GM19455 (cell line): ENCODE measurements at regions not wholly inside any gene's neighbourhood (a gene's known extent, or its start where the extent isn't known, plus 50 kb on each side); places are given as distances from the start of the nearest gene placed in this dataset.

Source experiments
- ATAC-seq: cut with Tn5 transposase; IDR thresholded peaks from one replicate; pipeline ENCODE4 v1.9.1; 2021; ENCODE audit not compliant: unreplicated experiment

DNA sequence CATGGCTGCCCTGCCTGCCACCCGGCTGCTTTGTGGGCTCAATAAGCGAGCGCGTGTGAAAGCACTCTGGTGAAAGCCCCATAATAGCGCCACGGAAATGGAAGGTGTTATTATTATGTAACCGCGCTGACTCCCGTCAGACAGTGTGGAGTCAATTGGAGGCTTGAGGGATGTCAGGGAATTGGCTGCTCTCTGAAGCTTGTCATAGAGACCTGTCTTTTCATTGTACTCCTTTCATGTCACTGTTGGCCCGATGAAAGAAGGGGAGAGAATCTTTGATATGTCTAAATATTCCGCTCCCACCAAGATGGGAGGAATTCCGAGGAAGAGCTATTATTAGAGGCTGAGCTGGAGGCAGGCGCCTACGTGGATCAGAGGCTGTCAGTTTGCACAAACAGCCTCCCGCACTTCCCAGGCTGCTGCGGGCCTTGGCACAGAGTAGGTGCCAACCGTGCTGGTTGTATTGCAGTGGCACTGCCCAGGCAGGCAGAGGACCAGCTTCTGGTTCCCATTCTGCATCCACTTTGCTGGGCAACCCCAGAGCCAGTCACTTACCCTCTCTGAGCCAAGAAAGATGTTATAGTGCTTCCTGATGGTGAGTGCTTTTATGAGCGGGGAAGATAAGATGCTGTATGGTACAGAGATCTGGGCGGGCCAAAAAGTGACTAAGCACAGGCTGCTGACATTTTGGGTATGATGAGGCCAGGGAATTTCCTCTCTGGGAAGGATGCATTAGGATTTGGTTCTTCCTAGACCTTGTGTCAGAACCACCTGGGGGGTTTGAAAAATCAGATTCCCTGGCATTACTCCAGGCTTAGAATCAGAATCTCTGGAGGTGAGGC, 151.4 kb downstream of the RPS24 start:
- ATAC-seq = no peak

DNA sequence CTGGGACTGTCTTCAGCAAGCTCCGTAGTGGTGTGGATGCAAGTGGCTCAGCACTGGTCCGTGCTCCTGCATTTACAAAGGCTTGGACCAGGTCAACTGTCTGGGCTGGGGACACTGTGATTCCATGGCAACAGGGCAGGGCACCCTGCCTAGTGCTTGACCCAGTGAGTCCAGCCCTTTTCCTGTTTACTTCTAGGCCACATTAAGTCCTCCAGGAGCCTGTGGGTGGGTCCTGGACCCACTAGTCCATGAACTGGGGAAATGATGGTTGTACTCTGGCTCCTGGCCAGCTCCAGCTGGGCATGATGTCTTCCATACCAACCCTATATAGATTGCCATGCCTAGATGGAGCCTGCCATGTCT, 152.0 kb downstream of the RPS24 start:
- no peak for ATAC-seq

DNA sequence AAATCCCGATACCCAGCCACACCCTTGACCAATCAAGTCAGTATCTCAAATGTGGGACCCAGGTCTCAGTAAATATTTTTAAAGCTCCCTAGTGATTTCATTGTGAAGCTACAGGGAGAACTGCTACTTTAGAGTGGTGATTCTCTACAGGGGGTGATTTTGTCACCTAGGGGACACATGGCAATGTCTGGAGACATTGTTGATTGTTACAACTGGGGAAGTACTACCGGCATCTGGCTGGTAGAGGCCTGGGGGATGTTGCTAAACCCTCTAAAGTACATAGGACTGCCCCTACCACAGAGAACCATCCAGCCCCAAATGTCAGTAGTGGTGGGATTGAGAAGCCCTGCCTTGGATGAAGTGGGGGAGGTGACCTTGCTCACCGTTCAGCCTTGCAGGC, 152.9 kb downstream of the RPS24 start:
- ATAC-seq = no peak

DNA sequence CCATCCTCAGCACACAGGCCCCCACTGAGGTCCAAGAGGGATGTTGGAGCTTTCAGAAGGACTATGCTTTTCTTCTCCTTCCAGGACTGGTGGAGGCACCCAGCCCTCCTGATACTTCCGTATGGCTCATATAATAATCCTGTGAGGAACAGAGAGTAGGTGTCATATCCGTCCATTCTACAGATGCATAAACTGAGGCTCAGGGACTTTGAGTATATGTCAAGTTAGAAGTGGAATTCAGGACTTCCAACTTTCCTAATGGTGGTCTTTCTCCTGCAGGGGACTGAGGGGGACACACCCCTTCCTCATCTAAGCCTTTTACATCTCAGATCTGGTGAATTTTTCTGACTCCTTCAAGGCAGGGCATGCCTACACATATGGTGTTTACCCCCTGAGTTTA, 153.7 kb downstream of the RPS24 start:
- ATAC-seq = no peak

DNA sequence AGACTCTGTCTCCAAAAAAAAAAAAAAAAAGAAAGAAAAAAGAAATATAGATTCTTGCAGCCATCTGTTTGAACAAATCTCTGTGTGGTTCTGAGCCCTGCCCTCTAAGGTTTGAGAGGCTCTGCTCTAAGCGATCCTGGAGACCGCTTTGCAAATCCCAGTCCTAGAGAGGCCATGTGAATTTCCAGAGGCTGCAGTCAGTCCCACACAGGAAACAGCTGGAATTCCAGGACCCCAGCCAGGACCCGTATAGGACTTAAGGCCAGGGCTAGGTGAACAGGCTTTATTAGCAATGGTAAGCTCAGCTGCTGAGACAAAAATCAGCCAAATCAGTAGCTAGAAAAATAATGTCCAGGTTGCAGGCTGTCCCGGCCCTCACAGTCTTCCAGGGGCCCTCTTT, 154.8 kb downstream of the RPS24 start:
- no peak for ATAC-seq

DNA sequence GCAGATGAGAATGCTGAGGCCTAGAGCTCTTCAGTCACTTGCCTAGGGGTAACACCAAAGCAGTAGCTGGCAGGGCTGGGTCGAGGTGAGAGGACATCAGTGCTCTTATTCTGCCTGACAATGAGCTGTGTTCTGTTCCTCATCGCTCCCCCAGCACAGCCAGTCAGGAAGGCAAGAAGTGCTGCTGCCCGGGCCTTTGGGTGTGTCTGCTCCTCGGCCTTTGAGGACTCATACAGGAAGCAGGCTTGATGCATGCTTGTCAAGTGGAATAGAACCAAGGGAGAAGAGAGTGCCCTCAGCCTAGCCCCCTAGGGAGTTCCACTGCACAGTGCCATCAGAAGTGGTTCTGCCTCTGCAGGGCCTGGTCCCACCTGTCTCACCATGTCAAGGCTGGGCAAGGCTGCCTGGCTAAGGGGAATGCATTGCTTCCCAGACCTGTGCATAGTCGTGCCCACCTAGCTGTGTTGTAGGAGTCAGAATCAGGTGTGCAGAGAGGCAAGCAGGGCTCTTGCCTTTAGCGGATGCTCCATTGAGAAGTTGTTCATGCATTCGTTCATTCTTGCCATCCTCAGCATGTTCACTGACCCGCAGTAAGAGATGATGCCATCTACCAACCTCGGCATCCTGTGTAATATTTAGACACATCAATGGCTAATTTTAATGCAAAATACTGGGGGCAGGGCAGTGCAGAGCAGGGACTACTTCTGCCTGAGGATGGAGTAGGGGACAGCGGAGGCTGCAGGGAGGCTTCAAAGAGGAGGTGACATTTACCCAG, 156.6 kb downstream of the RPS24 start:
- ATAC-seq = no peak

DNA sequence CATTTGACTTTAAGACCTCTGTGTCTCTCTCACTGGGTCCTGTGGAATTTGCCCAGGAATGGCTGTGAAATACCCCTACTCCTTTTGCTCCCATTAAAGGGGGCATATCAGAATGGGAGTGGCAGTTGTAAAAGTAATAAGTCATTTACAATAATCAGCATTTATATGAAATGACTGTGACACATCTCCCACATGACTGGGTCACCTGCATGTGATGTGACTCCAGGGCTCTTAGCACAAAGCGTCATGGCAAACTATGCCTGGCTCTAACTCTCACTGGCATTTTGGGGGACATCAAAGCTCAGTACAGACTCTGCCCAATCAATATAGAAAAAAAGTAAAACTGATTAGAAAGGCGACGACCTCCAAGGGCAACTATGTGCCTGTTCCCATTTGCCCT, 157.6 kb downstream of the RPS24 start:
- ATAC-seq = no peak

DNA sequence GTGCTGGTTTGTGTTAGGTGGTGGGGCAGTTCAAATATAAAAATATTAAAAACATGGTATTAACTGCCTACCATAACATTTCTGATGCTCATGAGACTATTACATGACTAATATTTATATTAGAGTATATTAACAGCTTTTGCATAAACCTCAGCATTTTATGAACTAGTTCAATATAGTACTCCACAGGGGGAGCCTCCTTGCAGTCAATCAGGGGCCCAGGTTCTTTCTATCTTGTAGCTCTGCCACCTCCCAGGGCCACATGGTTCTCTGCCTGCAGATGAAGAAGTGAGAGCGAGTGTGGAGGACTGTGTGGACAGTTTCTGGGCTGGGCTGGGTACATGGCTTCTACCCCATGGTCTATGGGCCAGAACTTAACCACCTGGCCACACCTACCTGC, 159.5 kb downstream of the RPS24 start:
- ATAC-seq = no peak

DNA sequence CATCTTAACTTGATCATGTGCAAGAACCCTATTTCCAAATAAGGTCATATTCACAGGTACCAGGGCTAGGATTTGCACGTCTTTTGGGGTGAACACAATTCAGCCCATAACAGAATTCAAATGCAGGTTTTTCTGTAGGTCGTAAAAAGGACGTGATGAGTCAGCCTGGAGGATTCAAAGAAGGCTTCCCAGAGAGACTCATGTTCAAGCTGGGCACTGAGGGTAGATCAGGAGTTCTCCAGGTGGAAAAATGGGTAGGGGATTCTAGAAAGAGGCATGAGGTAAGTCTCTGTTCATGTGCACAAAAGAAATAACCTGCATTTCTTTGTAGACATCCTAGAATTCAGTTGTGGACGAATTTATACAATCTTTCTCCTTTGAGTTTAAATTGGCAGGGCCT, 160.4 kb downstream of the RPS24 start:
- ATAC-seq = no peak

DNA sequence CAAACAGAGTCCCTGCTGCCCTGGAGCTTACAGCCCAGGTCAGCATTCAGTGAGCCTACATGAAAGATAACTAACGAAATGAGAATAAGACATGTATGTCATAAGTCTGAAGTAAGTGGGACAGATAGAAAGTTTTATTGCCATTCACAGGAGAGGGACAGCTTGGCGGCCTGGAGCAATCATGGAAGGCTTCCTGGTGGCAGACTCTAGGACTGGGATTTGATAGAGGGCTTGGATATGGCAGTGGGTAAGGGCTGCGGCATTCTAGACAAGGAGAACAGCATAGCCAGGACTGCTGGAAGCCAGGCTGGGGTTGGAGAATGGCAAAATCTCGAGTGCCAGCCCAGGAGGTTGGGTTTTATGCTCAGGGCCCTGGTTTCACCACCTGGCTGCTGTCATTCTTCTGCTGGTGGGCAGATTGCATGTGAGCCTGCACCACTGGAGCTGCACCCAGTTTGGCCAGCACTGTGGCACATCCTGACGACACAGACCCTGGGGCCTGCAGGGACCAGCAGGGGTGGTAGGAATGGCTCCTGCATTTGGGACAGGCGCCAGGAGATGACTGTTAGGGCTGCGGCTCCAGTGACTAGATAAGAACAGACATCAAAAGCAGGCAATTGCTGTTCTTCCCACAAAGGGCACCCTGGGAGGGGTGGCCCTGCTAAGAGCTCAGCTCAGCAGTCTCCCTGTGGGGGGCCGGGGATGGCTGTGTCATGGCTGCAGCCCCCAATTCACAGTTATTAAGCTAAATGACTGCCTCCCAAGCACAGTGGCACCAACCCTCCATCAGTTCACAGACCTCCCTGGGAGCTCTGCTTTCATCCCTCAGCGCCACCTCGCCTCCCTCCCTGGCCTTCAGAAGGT, 161.1 kb downstream of the RPS24 start:
- ATAC-seq = no peak

DNA sequence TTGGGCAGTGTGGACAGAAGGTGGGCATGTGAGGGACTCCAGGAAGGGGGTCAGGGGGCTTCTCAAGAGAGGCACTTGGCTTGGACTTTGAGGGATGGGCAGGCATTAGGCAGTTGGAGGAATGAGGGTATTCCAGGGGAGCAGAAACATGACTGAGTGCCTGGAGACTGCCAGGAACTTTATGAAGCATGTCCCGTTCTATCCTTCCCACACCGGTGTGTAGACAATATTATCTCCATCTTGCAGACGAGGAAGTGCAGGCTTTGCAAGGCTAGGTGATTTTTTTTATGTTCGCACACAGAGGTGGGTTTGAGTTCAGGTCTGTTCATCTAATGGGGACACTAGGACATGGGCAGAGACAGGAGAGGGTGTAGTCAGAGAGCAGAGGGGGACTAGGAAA, 162.7 kb downstream of the RPS24 start:
- ATAC-seq = no peak

DNA sequence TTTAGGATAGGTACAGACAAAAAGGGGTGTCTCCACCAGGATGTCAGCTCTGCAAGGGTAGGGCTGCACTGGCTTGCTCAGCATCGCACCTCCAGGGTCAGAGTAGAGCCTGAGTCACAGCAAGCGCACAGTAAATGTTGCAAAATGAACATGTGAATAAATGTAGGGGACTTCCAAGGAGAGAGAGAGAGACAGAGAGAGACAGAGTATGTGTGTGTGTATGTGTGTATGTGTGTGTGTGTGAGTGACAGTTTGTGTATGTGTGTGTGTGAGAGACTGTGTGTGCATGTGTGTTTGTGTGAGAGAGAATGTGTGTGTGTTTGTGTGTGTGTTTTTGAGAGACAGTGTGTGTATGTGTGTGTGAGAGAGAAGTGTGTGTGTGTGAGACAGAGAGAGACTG, 163.3 kb downstream of the RPS24 start:
- no peak for ATAC-seq

DNA sequence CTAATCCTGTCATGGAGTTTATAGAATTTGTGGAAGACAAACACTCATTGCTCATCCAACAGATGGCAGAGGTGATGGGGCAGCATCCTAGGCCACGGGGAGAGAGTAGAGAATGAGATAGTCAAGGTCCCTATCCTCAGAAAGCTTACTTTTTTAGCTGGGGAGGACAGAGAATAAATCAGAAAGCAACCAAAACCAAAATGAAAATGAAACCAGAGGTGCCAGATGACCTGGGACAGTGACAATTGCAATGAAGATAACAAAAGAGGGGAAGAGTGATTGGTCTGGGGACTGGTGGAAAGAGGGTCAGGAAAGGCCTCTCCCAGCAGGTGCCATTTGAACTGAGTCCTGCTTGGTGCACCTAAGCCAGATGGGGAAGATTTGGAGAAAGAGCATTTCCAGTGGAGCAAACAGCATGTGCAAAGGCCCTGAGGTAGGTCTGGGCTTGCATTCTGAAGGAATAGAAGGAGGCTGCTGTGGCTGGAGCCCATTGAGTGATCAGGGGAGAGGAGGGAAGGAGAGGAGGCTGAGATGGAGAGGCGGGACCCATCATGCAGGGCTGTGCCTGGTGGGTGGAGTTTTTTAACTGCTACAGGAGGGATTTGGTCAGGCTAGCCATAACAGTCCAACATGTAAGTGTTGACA, 164.1 kb downstream of the RPS24 start:
- no peak for ATAC-seq

DNA sequence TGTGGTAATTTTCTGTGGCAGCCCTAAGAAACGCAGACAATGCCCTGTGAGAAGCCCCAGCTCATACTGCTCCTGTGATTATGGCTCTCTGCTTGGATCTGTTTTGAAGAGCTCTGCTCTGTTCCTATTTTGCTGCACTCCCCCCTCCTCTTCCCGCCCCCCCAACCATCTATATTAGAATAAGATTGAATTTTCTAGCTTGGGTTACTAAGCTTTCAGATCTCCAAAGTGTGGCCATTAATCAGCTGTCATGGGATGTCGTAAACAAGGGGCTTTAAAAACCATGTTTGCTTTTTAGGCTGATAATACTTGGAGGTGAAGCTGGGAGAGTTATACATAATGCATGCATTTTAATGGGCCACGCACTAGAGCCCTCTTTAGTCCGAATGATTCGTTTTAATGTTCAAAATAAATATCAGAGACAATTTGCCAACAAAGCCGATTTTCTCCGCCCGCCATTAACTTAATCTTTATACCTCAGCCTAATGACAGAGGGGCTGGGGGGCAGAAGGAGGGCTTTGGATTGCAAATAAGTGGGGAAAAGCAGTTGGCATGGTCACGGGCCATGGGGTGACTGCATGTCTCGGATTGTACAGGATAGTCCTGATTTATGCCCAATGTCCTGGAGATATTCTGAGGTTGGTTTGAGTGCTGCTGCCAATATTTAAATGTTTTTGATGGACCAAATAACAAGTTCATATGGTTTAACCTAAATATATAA, 165.5 kb downstream of the RPS24 start:
- no peak for ATAC-seq

DNA sequence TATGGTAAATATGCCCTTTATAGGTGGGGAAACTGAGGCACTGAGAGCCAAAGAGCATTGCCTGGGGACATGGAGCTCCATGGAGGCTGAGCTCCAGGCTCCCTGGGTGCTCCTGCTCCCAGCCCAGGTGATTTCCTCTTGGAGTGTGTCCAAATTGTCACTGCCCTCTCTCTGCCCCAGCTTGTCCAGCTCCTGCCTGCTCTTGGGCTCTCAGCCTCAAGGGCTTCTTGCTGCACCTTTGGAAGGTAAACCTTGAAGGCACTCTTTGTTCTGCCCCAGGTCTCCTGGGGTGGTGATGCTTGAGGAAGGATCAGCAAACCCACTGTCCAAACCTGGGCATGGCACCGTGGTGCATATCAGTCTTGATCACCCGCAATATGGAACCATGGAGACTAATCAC, 166.1 kb downstream of the RPS24 start:
- no peak for ATAC-seq

DNA sequence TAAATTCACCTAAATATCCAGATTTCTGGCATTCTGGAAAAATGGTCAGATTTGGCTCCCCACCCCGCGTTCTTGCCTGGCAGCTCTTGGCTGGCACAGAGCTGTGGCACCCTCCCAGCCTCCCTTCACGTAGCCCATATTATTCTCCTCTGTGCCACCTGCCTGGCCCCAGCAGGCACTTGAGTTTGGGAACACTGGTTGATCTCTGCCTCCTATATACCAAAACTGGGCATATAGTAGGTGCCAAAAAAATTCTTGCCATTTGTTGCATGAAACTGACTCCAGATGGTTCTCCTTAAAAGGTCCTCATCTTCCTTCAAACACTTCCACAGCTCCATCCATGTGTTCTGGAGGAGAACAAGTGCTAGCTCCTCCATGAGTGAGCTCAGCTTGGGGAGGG, 167.0 kb downstream of the RPS24 start:
- no peak for ATAC-seq

DNA sequence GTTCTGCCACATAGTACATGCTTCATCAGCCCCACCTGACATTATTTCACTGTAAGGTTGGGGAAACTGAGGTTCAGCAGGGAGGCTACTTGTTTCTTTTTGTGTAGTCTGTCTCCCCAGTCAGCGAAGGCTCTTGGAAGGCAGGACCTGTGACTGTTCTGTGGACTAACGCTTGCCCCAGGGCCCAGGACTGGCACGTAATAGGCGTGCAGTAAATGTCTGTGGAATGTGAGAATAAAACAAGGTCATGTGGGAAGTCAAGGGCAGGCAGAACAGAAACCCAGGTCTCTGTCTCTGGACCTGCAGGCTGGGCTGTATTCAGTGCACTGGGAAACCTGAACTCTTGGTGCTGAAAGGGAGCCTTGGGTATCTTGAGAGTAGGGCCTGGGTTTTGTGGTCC, 168.7 kb downstream of the RPS24 start:
- no peak for ATAC-seq

DNA sequence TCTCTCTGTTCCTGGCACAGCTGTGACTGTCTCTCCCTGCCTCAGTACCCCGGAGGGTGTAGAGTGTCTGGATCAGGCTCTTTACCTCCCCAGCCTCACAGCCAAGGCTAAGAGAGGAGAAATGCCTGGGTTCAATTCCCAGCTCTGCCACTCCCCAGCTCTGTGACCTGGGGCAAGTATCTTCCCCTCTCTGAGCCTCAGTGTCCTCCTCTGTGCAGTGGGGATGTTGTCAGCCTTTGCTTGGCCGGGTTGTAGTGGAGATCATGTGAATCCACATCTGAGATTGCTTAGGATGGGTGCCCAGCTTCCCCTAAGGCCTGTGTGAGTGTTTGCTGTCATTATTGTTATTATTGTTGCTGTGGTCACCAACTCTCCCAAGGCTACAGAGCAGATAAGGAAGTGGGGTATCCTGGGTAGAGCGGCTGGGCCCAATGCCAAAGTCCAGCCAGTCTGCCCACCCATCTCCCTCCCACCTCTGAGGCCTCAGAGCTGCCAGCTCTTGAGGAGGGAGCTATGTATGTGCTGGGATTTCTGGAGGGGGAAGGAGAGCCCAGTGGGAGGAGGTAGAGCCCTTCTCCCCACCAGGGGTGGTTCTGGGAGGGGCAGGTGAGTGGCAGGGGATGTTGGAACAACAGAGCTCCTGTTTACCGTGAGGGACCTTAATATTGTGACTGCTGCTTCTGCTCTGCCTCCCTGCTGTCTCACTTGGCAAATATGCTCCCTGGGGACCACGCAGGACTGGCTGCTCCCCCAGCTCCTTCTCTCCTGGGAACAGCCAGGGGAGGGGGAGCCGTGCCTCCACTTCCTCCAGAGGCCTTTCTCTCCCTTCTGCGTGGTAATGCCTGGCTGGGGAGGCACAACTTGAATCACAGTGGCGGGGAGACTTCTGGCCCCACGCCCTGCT, 170.5 kb downstream of the RPS24 start:
- ATAC-seq = no peak

DNA sequence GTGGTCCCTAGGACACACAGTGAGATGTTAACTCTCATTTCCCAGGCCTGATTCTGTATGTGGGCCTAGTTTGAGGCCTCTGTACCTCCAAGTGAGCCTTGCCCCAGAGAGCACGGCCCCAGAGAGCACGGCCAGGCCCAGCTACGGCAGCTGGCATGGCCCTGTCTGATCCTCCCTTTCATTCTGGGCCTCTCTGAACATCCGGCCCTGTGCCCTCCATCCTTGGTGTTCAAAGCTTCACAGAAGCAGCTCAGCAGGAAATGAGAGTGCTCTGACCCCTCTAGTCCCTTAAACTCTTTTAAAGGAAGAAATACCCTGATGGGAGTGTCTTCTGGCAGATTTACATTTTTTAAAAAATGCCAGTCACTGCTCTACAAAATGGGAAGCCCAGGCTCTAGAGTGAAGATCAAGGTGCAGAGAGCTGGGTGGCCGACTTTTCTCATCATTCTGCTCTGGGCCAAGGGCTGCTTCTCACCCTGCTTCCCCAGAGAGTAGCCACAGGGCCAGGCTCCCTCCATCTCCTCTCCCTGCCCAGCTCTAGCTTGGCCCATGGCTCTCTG, 171.9 kb downstream of the RPS24 start:
- ATAC-seq = no peak
